Brain microvascular endothelial cell (primary cell): ENCODE measurements at regions not wholly inside any gene's neighbourhood (a gene's known extent, or its start where the extent isn't known, plus 50 kb on each side); places are given as distances from the start of the nearest gene placed in this dataset.
A peak's percentile ranks its signal among the peaks of the same experiment; 100 is the strongest.

Experiments used
- DNase-seq: peaks from one replicate; pipeline ENCODE4 v3.0.0-alpha.2; 2020
- H3K27ac ChIP-seq: fragments of 250-450 bp; sonication (Bioruptor Pico); 2 replicates; pipeline ENCODE4 v1.5.1; 2020; ENCODE audit warnings: mild to moderate bottlenecking, moderate library complexity
- H3K27me3 ChIP-seq: fragments of 250-450 bp; sonication (Bioruptor Pico); replicated peaks from 2 replicates; pipeline ENCODE4 v1.5.1; 2020; ENCODE audit warnings: mild to moderate bottlenecking
- H3K36me3 ChIP-seq: fragments of 250-450 bp; sonication (Bioruptor Pico); replicated peaks from 2 replicates; pipeline ENCODE4 v1.5.1; 2020; ENCODE audit warnings: mild to moderate bottlenecking
- H3K4me3 ChIP-seq: 2 replicates; pipeline ENCODE4 v1.5.1; 2011; ENCODE audit warnings: low read depth, mild to moderate bottlenecking, control low read depth, low read length, moderate library complexity
- in situ Hi-C: cut with HindIII; loops from 2 replicates; pipeline ENCODE4 v1.10.0; 2017; ENCODE audit warnings: low sequenced_read_pairs, low pct_ligation_motif_present
- TF ChIP-seq, protein P1 (sequence below): IDR thresholded peaks from 2 replicates; pipeline ENCODE4 v1.5.1; 2011; ENCODE audit warnings: low read depth, mild to moderate bottlenecking, moderate library complexity, low read length, control low read depth, inconsistent platforms; ENCODE audit errors: missing control alignments

GRCh38 chr3:150033721-150034120 is 63.0 kb upstream of the PFN2 start:
- TF ChIP-seq, protein P1, sequence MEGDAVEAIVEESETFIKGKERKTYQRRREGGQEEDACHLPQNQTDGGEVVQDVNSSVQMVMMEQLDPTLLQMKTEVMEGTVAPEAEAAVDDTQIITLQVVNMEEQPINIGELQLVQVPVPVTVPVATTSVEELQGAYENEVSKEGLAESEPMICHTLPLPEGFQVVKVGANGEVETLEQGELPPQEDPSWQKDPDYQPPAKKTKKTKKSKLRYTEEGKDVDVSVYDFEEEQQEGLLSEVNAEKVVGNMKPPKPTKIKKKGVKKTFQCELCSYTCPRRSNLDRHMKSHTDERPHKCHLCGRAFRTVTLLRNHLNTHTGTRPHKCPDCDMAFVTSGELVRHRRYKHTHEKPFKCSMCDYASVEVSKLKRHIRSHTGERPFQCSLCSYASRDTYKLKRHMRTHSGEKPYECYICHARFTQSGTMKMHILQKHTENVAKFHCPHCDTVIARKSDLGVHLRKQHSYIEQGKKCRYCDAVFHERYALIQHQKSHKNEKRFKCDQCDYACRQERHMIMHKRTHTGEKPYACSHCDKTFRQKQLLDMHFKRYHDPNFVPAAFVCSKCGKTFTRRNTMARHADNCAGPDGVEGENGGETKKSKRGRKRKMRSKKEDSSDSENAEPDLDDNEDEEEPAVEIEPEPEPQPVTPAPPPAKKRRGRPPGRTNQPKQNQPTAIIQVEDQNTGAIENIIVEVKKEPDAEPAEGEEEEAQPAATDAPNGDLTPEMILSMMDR = no peak
- H3K4me3 ChIP-seq = no peak overlapping the region
- in situ Hi-C loops = no loop called here
- H3K27ac ChIP-seq = no peak overlapping the region
- no peaks in the 10 kb centered on the region for H3K36me3 ChIP-seq
- no peaks in the 10 kb centered on the region for H3K27me3 ChIP-seq
- DNase-seq = no peak

DNA sequence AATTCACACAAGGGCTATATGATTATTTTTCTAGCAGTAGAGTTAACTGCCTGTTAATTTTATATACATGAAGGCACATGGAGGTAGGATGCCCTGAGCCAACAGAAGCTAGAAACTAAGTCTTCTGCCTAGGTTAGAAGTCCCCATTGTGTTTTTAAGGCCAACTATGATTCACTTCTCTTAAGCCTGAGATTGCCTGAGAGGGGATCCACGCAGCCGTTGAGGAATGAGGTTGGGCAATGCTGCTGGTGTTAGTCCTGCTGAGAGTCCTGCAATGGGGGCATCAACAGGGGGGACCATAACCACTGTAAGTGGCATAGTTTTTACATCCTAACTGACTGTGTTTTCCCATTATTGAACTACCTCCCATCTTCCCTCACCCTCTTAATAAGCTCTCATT is 60.1 kb upstream of the PFN2 start:
- TF ChIP-seq, protein P1 = no peak
- in situ Hi-C loops = no loop called here
- Histone ChIP-seq H3K27ac (no peak overlapping the region), H3K4me3 (no peak overlapping the region), H3K36me3 (no peaks in the 10 kb centered on the region), H3K27me3 (no peaks in the 10 kb centered on the region)
- no peak for DNase-seq

- DNase-seq = no peak
- in situ Hi-C loops = no loop called here
- TF ChIP-seq, protein P1 = no peak
Measured at GRCh38 chr3:150023239-150023636, 52.5 kb upstream of the PFN2 start.

DNA sequence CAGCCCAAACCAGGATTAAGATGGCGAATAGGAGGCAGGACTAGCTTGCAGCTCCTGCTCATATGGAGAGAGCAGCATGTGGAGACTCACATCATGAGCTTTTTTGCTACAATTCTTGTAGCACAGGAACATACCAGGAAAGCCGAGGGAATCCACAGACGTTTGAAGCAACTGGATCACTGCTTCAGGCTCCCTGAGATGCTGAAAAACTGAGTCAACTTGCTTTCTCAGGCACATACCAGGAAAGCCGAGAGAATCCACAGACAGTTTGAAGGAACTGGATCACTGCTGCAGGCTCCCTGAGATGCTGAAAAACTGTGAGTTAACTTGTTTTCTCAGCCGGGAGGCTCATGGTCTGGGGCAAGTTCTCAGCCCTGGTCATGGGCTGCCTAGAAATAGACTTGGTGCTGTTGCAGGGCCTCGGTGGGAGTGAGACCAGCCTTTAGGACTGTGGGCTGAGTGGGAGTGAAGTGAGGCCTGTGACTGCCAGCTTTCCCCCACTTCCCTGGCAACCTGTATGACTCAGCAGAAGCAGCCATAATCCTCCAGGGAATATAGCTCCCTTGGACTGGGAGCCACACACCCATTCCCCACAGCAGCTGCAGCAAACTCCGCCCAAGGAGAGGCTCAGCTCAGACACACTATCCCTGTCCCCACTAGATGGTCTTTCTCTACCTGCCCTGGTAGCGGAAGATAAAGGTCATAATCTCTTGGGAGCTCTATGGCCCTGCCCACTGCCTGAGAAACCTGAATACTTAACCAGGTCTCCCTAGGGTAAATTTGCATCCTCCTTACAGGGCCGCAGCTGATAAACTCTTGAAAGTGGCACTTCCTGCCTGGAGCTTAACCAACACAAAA is 51.9 kb upstream of the PFN2 start:
- Histone ChIP-seq H3K4me3 (no peak overlapping the region), H3K36me3 (no peaks in the 10 kb centered on the region), H3K27ac (no peak overlapping the region), H3K27me3 (no peaks in the 10 kb centered on the region)
- in situ Hi-C loops = no loop called here
- TF ChIP-seq, protein P1 = no peak
- peak; percentile 48 for DNase-seq

More at GRCh38 chr3:150023239-150023636, 52.5 kb upstream of the PFN2 start:
- no peaks in the 10 kb centered on the region for H3K36me3 ChIP-seq
- H3K27ac ChIP-seq = no peak overlapping the region
- no peaks in the 10 kb centered on the region for H3K27me3 ChIP-seq
- H3K4me3 ChIP-seq = no peak overlapping the region

DNA sequence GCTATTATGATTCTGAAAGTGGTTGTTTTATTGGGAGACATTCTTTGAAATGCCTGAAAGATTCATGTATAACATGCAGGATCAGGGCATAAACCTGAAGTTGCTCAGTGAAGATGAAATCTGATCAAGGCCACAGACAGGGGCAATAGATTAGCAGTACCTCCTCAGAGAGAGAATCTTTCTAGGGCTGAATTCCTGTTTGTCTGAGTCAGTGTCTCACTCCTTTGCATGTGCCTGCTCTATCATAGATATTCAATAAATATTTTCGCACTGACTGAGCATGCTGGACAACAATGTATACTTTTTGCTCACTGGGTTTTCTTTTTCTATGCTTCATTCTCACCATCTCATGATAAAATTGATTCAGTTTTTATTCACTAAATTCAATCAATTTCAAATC is 49.8 kb upstream of the PFN2 start:
- Histone ChIP-seq H3K36me3 (no peaks in the 10 kb centered on the region), H3K27me3 (no peaks in the 10 kb centered on the region), H3K27ac (no peak overlapping the region), H3K4me3 (no peak overlapping the region)
- in situ Hi-C loops = no loop called here
- TF ChIP-seq, protein P1 = no peak
- DNase-seq = peak; percentile 66
